IMR-90 (cell line): ENCODE measurements at regions not wholly inside any gene's neighbourhood (a gene's known extent, or its start where the extent isn't known, plus 50 kb on each side); places are given as distances from the start of the nearest gene placed in this dataset.

Experiments
- ATAC-seq: fragments of 200-7000 bp; cut with Tn5 transposase; 2 replicates; pipeline ENCODE4 v1.9.1; 2020; ENCODE audit warnings: low read depth, mild to moderate bottlenecking, moderate library complexity
- BruUV-seq: library from RNA; stranded (reverse); fragments of 400-500 nt; replicated peaks from 2 replicates; lab custom pipeline; 2021; lab: Mats Ljungman, UMichigan
- CTCF ChIA-PET: fragments of 300-600 bp; formaldehyde crosslinking; extraction: SDS; loops from one replicate; lab custom pipeline; 2021; ENCODE audit warnings: antibody characterized with exemption; lab: Yijun Ruan, JAX
- POLR2A ChIA-PET: fragments of 300-600 bp; sonication (Branson Sonifier 250); formaldehyde crosslinking; loops from one replicate; lab custom pipeline; 2022; ENCODE audit warnings: antibody characterized with exemption; ENCODE audit not compliant: unreplicated experiment; lab: Charles Lee
- DNase-seq: peaks from one replicate; pipeline ENCODE4 v3.0.0; 2013
- H2AFZ ChIP-seq: replicated peaks from 2 replicates; pipeline ENCODE3; 2013; ENCODE audit warnings: low read length, mild to moderate bottlenecking; ENCODE audit not compliant: poor library complexity
- H2AK5ac ChIP-seq: 2 replicates; pipeline ENCODE4 v1.6.1; 2013; ENCODE audit warnings: low read depth, low read length, inconsistent platforms
- H2AK9ac ChIP-seq: replicated peaks from 2 replicates; pipeline ENCODE3; 2013; ENCODE audit warnings: mild to moderate bottlenecking, low read depth, low read length, moderate library complexity; ENCODE audit not compliant: poor library complexity
- H2BK120ac ChIP-seq: 2 replicates; pipeline ENCODE4 v1.6.1; 2013; ENCODE audit warnings: low read depth, low read length, inconsistent platforms
- H2BK15ac ChIP-seq: 3 replicates; pipeline ENCODE4 v1.6.1; 2013; ENCODE audit warnings: low read depth, low read length, inconsistent platforms
- H2BK20ac ChIP-seq: 2 replicates; pipeline ENCODE4 v1.6.1; 2013; ENCODE audit warnings: low read depth, mild to moderate bottlenecking, inconsistent platforms, low read length, moderate library complexity
- H2BK5ac ChIP-seq: 2 replicates; pipeline ENCODE4 v1.6.1; 2013; ENCODE audit warnings: mild to moderate bottlenecking, low read depth, low read length, inconsistent platforms; ENCODE audit not compliant: poor library complexity, severe bottlenecking
- H3K14ac ChIP-seq: replicated peaks from 2 replicates; pipeline ENCODE4 v1.6.1; 2013; ENCODE audit warnings: low read depth, low read length, inconsistent platforms
- H3K18ac ChIP-seq: 2 replicates; pipeline ENCODE4 v1.6.1; 2013; ENCODE audit warnings: low read depth, low read length, control low read depth
- H3K23ac ChIP-seq: 2 replicates; pipeline ENCODE4 v1.6.1; 2013; ENCODE audit warnings: low read depth, low read length, inconsistent platforms
- H3K27ac ChIP-seq: 2 replicates; pipeline ENCODE4 v1.5.1; 2013; ENCODE audit warnings: mild to moderate bottlenecking, control low read depth, low read length; ENCODE audit not compliant: insufficient read depth
- H3K27me3 ChIP-seq: 2 replicates; pipeline ENCODE4 v1.6.1; 2013; ENCODE audit warnings: low read length; ENCODE audit not compliant: control insufficient read depth, insufficient read depth
- H3K36me3 ChIP-seq: 2 replicates; pipeline ENCODE4 v1.6.1; 2013; ENCODE audit warnings: low read length, mixed read lengths; ENCODE audit not compliant: control insufficient read depth, insufficient read depth
- H3K4ac ChIP-seq: 2 replicates; pipeline ENCODE4 v1.6.1; 2013; ENCODE audit warnings: low read depth, low read length, inconsistent platforms
- H3K4me1 ChIP-seq: 2 replicates; pipeline ENCODE4 v1.6.1; 2013; ENCODE audit warnings: low read length, mixed read lengths; ENCODE audit not compliant: control insufficient read depth, insufficient read depth
- H3K4me2 ChIP-seq: 2 replicates; pipeline ENCODE4 v1.6.1; 2013; ENCODE audit warnings: low read depth, mild to moderate bottlenecking, control low read depth, low read length, moderate library complexity
- H3K4me3 ChIP-seq: 2 replicates; pipeline ENCODE4 v1.5.1; 2013; ENCODE audit warnings: low read depth, mild to moderate bottlenecking, control low read depth, low read length, moderate library complexity; ENCODE audit not compliant: insufficient read depth
- H3K56ac ChIP-seq: 2 replicates; pipeline ENCODE4 v1.6.1; 2013; ENCODE audit warnings: low read length, inconsistent platforms; ENCODE audit not compliant: insufficient read depth; ENCODE audit errors: extremely low read depth
- H3K79me1 ChIP-seq, 2 experiments: 2 replicates each; pipeline ENCODE4 v1.6.1; 2013; ENCODE audit warnings: low read length in 2 of 2, inconsistent platforms in 1 of 2, low read depth in 1 of 2
- H3K9ac ChIP-seq: 2 replicates; pipeline ENCODE4 v1.6.1; 2013; ENCODE audit warnings: low read depth, low read length, control low read depth
- H3K9me1 ChIP-seq: 2 replicates; pipeline ENCODE4 v1.6.1; 2013; ENCODE audit warnings: low read length, inconsistent platforms; ENCODE audit not compliant: insufficient read depth
- H3K9me3 ChIP-seq: 2 replicates; pipeline ENCODE4 v1.6.1; 2013; ENCODE audit warnings: low read length; ENCODE audit not compliant: control insufficient read depth, insufficient read depth
- H4K20me1 ChIP-seq: 2 replicates; pipeline ENCODE4 v1.6.1; 2013; ENCODE audit warnings: low read length, inconsistent platforms; ENCODE audit not compliant: insufficient read depth
- H4K5ac ChIP-seq: 2 replicates; pipeline ENCODE4 v1.6.1; 2013; ENCODE audit warnings: mild to moderate bottlenecking, low read depth, low read length, control low read depth
- H4K8ac ChIP-seq, 2 experiments: 2 replicates each; pipeline ENCODE4 v1.6.1; 2013; ENCODE audit warnings: low read depth in 2 of 2, low read length in 2 of 2, control low read depth in 1 of 2, inconsistent platforms in 1 of 2
- H4K91ac ChIP-seq: 2 replicates; pipeline ENCODE4 v1.6.1; 2013; ENCODE audit warnings: low read depth, low read length, inconsistent platforms; ENCODE audit not compliant: insufficient read depth
- WGBS, 2 experiments: methylation state at CpG; one replicate each; pipeline versions ENCODE4 v1.1.5 to v1.1.7; 2013; ENCODE audit warnings: missing lambda C conversion rate in 2 of 2; ENCODE audit not compliant: insufficient read length in 1 of 2; ENCODE audit errors: extremely low coverage in 2 of 2; 5-methylcytosine and 5-hydroxymethylcytosine counted together
- dilution Hi-C: fragments of 300-500 bp; cut with HindIII; formaldehyde crosslinking; loops from one replicate; pipeline ENCODE4 v1.14.3; 2018; ENCODE audit warnings: low sequenced_read_pairs; ENCODE audit not compliant: unreplicated experiment
- in situ Hi-C: fragments of 300-500 bp; cut with MboI; formaldehyde crosslinking; loops from 3 replicates; pipeline ENCODE4 v1.14.3; 2019; ENCODE audit warnings: low sequenced_read_pairs, inconsistent platforms, mixed read lengths
- intact Hi-C: fragments of 100-400 bp; cut with micrococcal nuclease; formaldehyde crosslinking; loops from 2 replicates; pipeline ENCODE4 v1.10.0; 2022
- TF ChIP-seq, protein P1 (sequence below): fragments of 150-350 bp; IDR thresholded peaks from 2 replicates; pipeline ENCODE4 v1.6.1; 2017; ENCODE audit warnings: mild to moderate bottlenecking, antibody characterized with exemption, low read length, low read depth

- Histone ChIP-seq H2BK120ac (no peak overlapping the region), H2AK5ac (no peak overlapping the region), H4K8ac (no peak overlapping the region), H2BK20ac (no peak overlapping the region), H3K27ac (no peak overlapping the region), H3K4me3 (no peak overlapping the region), H2AFZ (no peak overlapping the region), H4K5ac (no peak overlapping the region), H2BK5ac (no peak overlapping the region), H3K23ac (no peak overlapping the region), H3K14ac (no peak overlapping the region), H3K36me3 (no peaks in the 10 kb centered on the region), H3K4me2 (no peak overlapping the region), H2AK9ac (no peak overlapping the region), H3K4ac (no peak overlapping the region), H3K9ac (no peak overlapping the region), H4K91ac (no peak overlapping the region), H3K18ac (no peak overlapping the region), H3K9me1 (peaks cover 4% of the 10 kb centered on the region; the same call in 1 of the 2 replicates), H3K27me3 (peaks cover 2% of the 10 kb centered on the region; the same call in 1 of the 2 replicates), H3K56ac (no peak overlapping the region), H3K4me1 (peaks cover 3% of the 10 kb centered on the region; the same call in 1 of the 2 replicates), H4K20me1 (no peaks in the 10 kb centered on the region), H2BK15ac (no peak overlapping the region), H3K79me1 (no peaks in the 10 kb centered on the region), H3K9me3 (no peaks in the 10 kb centered on the region)
- in situ Hi-C loops, result no loop called here
- dilution Hi-C loops, result no loop called here
- BruUV-seq, result no TSS peak
- POLR2A ChIA-PET, result no interaction called here
- WGBS, 2 experiments, result no CpG with 5 or more reads among the region's 2 CpGs
- CTCF ChIA-PET, result no interaction called here
- no peak for DNase-seq
- TF ChIP-seq, protein P1, sequence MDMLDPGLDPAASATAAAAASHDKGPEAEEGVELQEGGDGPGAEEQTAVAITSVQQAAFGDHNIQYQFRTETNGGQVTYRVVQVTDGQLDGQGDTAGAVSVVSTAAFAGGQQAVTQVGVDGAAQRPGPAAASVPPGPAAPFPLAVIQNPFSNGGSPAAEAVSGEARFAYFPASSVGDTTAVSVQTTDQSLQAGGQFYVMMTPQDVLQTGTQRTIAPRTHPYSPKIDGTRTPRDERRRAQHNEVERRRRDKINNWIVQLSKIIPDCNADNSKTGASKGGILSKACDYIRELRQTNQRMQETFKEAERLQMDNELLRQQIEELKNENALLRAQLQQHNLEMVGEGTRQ, result no peak
- no peak for ATAC-seq
- intact Hi-C loops, result no loop called here
These were observed 75.6 kb upstream of the INSIG1 start for GRCh38 chr7:155222061-155222460.
